Panc1 (cell line): ENCODE measurements at regions not wholly inside any gene's neighbourhood (a gene's known extent, or its start where the extent isn't known, plus 50 kb on each side); places are given as distances from the start of the nearest gene placed in this dataset.

ENCODE experiments used
- ATAC-seq: fragments of 200-7000 bp; cut with Tn5 transposase; 2 replicates; pipeline ENCODE4 v1.9.1; 2020; ENCODE audit warnings: mild to moderate bottlenecking, moderate library complexity
- BruUV-seq: library from RNA; stranded (reverse); fragments of 400-500 nt; replicated peaks from 2 replicates; lab custom pipeline; 2021; lab: Mats Ljungman, UMichigan
- CTCF ChIA-PET: fragments of 300-600 bp; sonication (Branson Sonifier 250); formaldehyde crosslinking; loops from one replicate; lab custom pipeline; 2022; ENCODE audit warnings: antibody characterized with exemption; lab: Charles Lee
- POLR2A ChIA-PET: fragments of 300-600 bp; sonication (Branson Sonifier 250); formaldehyde crosslinking; loops from one replicate; lab custom pipeline; 2022; ENCODE audit warnings: antibody characterized with exemption; lab: Charles Lee
- DNase-seq: peaks from one replicate; pipeline ENCODE4 v3.0.0-alpha.2; 2010; ENCODE audit warnings: low read depth, low spot score
- H3K27ac ChIP-seq: 2 replicates; pipeline ENCODE4 v1.5.1; 2011; ENCODE audit warnings: mild to moderate bottlenecking, low read length, inconsistent platforms
- H3K27me3 ChIP-seq: fragments of 200-500 bp; sonication (Bioruptor generic); 2 replicates; pipeline ENCODE4 v1.6.0; 2014; ENCODE audit warnings: low read length, inconsistent platforms; ENCODE audit not compliant: control insufficient read depth, insufficient read depth
- H3K36me3 ChIP-seq: fragments of 200-500 bp; sonication (Bioruptor generic); 2 replicates; pipeline ENCODE4 v1.5.1; 2014; ENCODE audit warnings: inconsistent platforms, mild to moderate bottlenecking, low read length, moderate library complexity; ENCODE audit not compliant: control insufficient read depth, insufficient read depth
- H3K4me1 ChIP-seq: 2 replicates; pipeline ENCODE4 v1.5.1; 2011; ENCODE audit warnings: inconsistent platforms, mild to moderate bottlenecking, low read length, moderate library complexity; ENCODE audit not compliant: control insufficient read depth, insufficient read depth
- H3K4me3 ChIP-seq, 2 experiments: 2 replicates each; pipeline ENCODE4 v1.5.1; 2011 to 2012; ENCODE audit warnings: low read depth in 2 of 2, low read length in 2 of 2, mild to moderate bottlenecking in 2 of 2, inconsistent platforms in 1 of 2, moderate library complexity in 1 of 2
- H3K9me3 ChIP-seq: fragments of 200-500 bp; sonication (Bioruptor generic); 2 replicates; pipeline ENCODE4 v1.5.1; 2014; ENCODE audit warnings: low read depth, mild to moderate bottlenecking, inconsistent platforms, low read length, moderate library complexity; ENCODE audit not compliant: control insufficient read depth, insufficient read depth
- POLR2AphosphoS5 ChIP-seq: IDR thresholded peaks from 2 replicates; pipeline ENCODE4 v1.6.1; 2012; ENCODE audit warnings: mild to moderate bottlenecking, low read depth, low read length, moderate library complexity
- SIN3A ChIP-seq: IDR thresholded peaks from 2 replicates; pipeline ENCODE4 v1.6.1; 2012; ENCODE audit warnings: low read depth, mild to moderate bottlenecking, low read length, moderate library complexity, borderline replicate concordance; ENCODE audit not compliant: insufficient read depth
- TCF7L2 ChIP-seq: IDR thresholded peaks from 2 replicates; pipeline ENCODE4 v1.6.1; 2011; ENCODE audit warnings: mild to moderate bottlenecking, low read depth, low read length, inconsistent platforms
- in situ Hi-C: cut with HindIII; loops from 2 replicates; pipeline ENCODE4 v1.10.0; 2016; ENCODE audit warnings: low sequenced_read_pairs, low pct_unique_long_range_greater_than_20kb
- intact Hi-C: fragments of 100-400 bp; cut with micrococcal nuclease; formaldehyde crosslinking; loops from one replicate; pipeline ENCODE4 v1.10.0; 2022; ENCODE audit not compliant: unreplicated experiment
- TF ChIP-seq, protein P1 (sequence below), 2 experiments: IDR thresholded peaks; 2 replicates each; pipeline ENCODE4 v1.6.1; 2011 to 2012; ENCODE audit warnings: low read depth in 2 of 2, control low read depth in 1 of 2, low read length in 1 of 2, mild to moderate bottlenecking in 1 of 2, moderate library complexity in 1 of 2; ENCODE audit not compliant: insufficient read depth in 1 of 2
- TF ChIP-seq, protein P2 (sequence below): fragments of 450-650 bp; IDR thresholded peaks from 2 replicates; pipeline ENCODE4 v1.5.1; 2017; ENCODE audit warnings: mild to moderate bottlenecking

DNA sequence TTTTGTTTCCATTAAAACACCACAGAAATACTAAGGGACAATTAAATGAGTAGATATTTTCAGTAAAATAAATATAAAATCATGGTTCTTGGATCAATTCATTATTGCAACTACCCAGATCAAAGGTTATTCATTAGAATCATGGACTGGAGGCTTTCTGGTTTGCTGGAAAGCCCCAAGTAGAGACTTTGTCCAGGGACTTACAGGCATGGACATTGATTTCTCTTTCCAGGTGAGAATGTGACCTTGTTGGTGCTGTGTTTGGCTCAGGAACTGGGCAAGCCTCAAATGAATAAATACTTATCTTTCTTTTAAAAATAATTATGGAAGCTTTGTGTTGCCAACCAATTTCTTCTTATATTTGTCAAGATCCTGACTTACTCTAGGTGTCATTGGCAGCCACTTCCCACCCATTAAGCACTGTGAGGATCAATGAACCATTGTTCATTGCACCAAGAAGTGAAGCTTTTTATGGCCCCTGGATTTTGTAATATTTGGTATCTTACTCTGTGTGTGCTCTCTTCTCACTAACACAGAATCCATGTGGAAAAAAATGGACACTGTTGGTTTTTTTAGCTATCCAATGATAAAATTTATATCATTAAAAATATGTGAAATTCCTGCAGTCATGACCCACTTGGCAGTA is 205.8 kb upstream of the NRXN1 start:
- ATAC-seq, result no peak
- Histone ChIP-seq H3K36me3 (no peaks in the 10 kb centered on the region), H3K9me3 (no peaks in the 10 kb centered on the region), H3K4me3 (no peak overlapping the region), H3K27me3 (no peaks in the 10 kb centered on the region), H3K4me1 (no peaks in the 10 kb centered on the region), H3K27ac (no peak overlapping the region)
- DNase-seq, result no peak
- ChIA-PET POLR2A (no interaction called here), CTCF (no interaction called here)
- intact Hi-C loops, result no loop called here
- BruUV-seq, result no TSS peak
- TF ChIP-seq, protein P1, sequence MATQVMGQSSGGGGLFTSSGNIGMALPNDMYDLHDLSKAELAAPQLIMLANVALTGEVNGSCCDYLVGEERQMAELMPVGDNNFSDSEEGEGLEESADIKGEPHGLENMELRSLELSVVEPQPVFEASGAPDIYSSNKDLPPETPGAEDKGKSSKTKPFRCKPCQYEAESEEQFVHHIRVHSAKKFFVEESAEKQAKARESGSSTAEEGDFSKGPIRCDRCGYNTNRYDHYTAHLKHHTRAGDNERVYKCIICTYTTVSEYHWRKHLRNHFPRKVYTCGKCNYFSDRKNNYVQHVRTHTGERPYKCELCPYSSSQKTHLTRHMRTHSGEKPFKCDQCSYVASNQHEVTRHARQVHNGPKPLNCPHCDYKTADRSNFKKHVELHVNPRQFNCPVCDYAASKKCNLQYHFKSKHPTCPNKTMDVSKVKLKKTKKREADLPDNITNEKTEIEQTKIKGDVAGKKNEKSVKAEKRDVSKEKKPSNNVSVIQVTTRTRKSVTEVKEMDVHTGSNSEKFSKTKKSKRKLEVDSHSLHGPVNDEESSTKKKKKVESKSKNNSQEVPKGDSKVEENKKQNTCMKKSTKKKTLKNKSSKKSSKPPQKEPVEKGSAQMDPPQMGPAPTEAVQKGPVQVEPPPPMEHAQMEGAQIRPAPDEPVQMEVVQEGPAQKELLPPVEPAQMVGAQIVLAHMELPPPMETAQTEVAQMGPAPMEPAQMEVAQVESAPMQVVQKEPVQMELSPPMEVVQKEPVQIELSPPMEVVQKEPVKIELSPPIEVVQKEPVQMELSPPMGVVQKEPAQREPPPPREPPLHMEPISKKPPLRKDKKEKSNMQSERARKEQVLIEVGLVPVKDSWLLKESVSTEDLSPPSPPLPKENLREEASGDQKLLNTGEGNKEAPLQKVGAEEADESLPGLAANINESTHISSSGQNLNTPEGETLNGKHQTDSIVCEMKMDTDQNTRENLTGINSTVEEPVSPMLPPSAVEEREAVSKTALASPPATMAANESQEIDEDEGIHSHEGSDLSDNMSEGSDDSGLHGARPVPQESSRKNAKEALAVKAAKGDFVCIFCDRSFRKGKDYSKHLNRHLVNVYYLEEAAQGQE (IDR thresholded peaks at IDR 0.05; ENCODE audit: insufficient read depth in 1 of 2, low read depth in 2 of 2, low read length in 1 of 2), result no peak
- TF ChIP-seq POLR2AphosphoS5 (no peak), SIN3A (no peak), TCF7L2 (no peak)
- TF ChIP-seq, protein P2, sequence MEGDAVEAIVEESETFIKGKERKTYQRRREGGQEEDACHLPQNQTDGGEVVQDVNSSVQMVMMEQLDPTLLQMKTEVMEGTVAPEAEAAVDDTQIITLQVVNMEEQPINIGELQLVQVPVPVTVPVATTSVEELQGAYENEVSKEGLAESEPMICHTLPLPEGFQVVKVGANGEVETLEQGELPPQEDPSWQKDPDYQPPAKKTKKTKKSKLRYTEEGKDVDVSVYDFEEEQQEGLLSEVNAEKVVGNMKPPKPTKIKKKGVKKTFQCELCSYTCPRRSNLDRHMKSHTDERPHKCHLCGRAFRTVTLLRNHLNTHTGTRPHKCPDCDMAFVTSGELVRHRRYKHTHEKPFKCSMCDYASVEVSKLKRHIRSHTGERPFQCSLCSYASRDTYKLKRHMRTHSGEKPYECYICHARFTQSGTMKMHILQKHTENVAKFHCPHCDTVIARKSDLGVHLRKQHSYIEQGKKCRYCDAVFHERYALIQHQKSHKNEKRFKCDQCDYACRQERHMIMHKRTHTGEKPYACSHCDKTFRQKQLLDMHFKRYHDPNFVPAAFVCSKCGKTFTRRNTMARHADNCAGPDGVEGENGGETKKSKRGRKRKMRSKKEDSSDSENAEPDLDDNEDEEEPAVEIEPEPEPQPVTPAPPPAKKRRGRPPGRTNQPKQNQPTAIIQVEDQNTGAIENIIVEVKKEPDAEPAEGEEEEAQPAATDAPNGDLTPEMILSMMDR, result no peak
- in situ Hi-C loops, result no loop called here

DNA sequence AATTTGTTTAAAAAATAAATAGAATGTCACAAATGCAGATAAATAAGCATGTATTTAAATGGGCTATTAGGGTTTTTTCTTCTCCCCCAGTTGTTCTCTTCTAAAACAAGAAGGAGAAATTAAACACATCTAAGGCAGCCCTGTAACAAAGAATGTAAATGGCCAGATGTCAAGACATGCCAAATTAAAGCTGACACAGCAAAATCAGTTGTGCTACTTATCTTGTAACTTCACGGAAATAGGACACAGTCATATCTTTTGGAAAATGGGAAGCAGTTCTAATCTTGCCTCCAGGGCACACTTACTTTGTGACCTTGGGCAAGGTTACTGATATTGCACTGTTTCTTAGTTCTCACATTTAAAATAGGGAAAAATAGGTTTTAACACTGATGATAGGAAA is 200.1 kb upstream of the NRXN1 start:
- no TSS peak for BruUV-seq
- Histone ChIP-seq H3K4me3 (no peak overlapping the region), H3K36me3 (no peaks in the 10 kb centered on the region), H3K4me1 (no peaks in the 10 kb centered on the region), H3K27me3 (no peaks in the 10 kb centered on the region), H3K9me3 (no peaks in the 10 kb centered on the region), H3K27ac (no peak overlapping the region)
- in situ Hi-C loops, result no loop called here
- intact Hi-C loops, result no loop called here
- POLR2A ChIA-PET, result no interaction called here
- TF ChIP-seq SIN3A (no peak), TCF7L2 (no peak), POLR2AphosphoS5 (no peak)
- TF ChIP-seq, protein P2, result no peak
- TF ChIP-seq, protein P1 (IDR thresholded peaks at IDR 0.05; ENCODE audit: insufficient read depth in 1 of 2, low read depth in 2 of 2, low read length in 1 of 2), result no peak
- CTCF ChIA-PET, result no interaction called here
- DNase-seq, result no peak
- ATAC-seq, result no peak
